ENCODE measurements at regions not wholly inside any gene's neighbourhood (a gene's known extent, or its start where the extent isn't known, plus 50 kb on each side); places are given as distances from the start of the nearest gene placed in this dataset.
"Not testable (repeated sequence)": the region's sequence is repeated elsewhere in the genome, so short reads cannot be mapped to it uniquely, and the experiment has no call there.

DNA sequence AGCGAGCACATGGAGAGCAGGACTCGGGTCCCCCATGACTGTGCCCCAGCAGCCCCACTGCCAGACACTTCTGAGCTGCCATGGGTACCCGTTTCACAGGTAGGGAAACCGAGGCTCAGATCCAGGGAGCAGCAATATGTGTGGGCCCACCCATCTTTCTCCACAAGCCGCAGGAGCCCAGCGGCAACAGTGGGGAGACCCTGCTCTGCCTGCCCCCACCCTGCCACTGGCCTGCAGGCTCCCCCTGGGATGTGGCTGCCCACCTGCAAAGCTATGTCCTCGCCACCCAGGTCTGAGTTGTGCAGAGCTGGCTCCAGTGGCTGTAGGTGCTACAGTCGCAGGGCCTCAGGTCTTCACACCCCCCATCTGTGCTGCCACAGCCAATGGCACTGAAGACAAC is 50.6 kb upstream of the C1QTNF9B start:
- DNase-seq (ENCODE audit: low read depth), result no peak

DNA sequence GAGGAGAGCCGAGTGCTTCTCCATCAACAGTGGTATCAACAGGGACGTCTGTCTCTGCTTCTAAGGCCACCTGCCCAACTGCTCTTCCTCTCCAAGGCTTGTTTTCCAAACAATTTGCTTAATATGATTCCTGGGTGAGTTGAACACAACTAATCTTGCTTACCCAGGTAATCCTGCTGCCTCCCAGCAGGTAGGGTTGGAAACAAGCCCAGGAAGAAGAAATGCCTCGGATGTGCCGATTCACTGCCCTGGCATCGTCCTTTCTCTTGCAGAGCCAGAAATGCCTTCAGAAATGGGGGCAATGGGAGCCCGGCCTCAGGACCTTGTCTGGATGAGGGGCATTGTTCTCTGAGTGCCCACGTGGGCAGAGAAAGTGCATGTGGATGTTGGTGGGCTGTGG is 51.9 kb upstream of the C1QTNF9B start:
- no peak for DNase-seq (ENCODE audit: low read depth)

DNA sequence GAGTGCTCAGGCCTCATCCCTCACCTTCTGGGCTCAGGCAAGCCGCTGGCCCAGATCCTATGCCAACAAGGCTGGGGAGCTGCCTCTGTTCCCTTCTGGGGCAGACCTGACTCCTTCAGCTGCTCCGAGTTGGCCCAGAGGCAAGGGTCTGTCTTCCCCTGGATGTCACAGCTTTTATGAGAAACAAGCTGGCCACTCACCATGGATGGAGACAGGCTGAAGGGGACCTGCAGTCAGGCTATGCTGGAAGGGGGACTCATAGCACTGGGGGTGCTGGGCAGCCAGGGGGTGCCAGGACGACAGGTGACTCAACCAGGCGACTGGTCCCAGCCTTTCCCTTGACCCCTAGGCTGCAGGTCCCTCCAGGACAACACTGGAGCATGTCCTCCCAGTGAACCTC is 52.4 kb upstream of the C1QTNF9B start:
- DNase-seq (ENCODE audit: low read depth), result no peak

DNA sequence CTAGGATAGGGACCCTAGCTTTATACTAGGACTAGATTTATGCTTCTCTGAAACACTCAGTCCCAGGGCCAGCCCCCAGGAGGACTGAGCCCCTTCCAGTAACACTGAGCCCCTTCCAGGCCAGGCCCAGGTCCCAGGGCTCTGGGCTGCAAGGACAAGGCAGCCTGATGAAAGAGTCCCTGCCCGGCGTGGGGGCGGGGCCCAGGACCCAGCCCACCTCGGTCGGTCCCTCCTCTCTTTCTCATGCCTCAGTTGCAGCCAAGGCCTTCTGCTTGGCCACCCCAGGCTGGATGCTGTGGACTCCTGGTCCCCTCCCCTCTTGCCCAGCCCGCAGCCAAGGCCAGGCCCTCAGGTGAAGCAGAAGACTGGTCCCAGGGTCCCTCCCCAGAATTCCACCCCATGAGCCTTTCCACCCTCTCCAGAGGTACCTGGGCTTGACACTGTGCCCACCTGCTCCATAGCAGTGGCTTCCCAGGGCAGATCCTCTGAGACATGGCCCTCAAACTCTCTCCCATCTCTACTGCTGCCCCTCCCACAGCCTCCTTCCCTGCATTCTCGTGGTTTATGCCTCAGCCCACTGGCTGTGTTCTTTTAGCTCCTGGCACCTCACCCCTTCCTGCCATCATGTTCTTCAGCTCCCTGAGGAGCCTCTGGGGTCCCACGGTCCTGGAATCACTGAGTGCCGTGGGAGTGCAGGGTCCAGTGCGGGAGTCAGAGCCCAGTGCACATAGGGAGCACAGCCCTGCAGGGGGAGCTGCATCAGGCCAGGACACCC is 53.6 kb upstream of the C1QTNF9B start:
- no peak for DNase-seq (ENCODE audit: low read depth)

DNA sequence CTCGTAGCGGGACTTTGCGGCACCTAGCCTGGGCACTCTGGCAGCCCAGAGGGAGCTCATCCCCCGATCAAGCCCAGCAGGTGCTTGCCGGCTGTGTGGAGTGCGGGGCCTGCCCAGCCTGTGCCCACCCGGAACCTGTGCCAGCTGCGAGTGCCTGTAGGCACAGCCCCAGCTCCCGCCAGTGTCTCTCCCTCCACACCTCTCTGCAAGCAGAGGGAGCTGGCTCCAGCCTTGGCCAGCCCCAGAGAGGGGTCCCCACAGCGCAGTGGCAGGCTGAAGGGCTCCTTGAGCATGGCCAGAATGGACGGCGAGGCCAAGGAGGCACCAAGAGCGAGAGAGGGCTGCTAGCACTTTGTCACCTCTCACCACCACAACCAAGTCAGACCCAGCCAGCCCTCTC is 55.5 kb upstream of the C1QTNF9B start:
- no peak for DNase-seq (ENCODE audit: low read depth)

DNA sequence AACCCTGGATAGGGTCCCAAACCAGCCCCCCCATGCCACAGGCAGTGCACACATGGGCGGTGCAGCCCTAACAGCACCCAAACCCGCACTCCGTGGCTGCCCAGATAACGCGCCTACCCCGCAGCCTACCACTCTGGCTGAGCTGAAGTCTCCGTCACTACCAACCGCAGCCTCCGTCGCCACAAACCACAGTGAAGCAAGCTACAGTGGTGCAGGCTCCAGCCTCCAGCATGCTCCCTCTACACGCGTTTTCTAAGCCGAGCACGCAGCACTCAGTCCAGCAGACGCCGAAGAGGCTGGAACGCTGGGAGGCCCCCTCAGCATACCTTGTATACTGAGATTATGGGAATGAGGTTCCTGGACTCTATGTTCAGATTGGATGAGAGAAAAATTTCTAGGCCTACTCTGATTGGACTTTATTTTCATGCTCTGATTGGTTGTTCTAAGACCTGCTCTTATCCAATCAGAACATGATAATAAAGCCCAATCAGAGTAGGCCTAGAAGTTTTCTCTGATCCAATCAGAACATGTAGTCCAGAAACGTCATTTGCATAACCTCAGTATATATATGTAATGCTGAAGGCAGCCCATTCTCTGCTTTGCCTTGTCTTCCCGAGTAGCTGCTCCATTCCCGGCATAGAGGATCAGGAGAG is 56.7 kb upstream of the C1QTNF9B start:
- DNase-seq (ENCODE audit: low read depth), result no peak

DNA sequence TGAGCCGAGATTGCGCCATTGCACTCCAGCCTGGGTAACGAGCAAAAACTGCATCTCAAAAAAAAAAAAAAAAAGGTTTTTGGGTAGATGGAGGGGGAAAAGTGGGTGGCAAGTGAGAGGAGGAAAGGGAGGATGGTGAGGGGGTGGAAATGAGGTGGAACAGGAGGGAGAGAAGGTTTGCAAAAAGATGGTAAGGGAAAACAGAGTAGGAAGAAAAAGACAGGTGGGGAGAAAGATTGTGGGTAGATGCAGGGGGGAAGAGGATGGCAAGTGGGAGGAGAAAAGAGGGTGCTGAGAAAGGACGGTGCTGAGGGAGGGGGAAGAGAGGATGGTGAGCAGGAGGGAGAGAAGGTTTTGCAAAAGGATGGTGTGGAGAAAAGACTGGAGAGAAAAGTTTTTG is 57.8 kb upstream of the C1QTNF9B start:
- DNase-seq (ENCODE audit: low read depth), result no peak

DNA sequence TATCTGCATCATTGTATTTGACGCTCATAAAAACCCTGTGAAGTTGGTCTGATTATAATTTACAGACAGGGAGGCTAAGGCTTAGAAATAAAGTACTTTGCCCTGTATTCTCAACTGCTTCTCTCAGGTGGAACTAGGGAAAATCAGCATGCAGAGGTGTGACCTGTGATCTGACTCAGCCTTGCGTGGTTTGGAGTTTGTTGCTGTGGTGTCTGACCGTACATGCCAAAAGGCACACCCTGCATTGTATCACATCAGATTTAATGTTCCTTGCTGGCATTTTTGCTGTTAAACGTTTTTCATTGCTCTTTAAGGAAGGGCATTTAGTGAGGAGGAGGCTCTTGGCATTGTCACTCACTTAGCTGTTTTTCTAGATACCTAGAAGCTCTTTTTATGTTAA is 58.8 kb upstream of the C1QTNF9B start:
- no peak for DNase-seq (ENCODE audit: low read depth)

DNA sequence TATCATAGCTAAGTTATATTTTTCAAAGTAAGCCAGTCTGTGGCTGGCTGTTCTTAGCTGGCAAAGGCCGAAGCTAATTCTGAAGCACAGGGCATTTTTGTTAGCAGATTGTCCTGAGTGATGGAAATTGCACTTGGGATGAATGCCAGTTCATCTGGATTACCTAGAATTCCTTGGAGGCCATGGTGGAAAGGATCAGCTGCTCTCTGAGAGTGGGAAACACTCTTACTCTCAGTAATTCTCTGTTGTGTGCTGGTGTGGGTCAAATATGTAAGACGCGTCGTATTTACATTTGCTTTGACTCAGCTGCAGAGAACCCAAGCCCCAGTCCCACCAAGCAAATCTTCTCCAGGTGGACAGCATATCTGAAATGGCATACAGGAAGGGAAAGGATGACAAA is 60.7 kb upstream of the C1QTNF9B start:
- no peak for DNase-seq (ENCODE audit: low read depth)

DNA sequence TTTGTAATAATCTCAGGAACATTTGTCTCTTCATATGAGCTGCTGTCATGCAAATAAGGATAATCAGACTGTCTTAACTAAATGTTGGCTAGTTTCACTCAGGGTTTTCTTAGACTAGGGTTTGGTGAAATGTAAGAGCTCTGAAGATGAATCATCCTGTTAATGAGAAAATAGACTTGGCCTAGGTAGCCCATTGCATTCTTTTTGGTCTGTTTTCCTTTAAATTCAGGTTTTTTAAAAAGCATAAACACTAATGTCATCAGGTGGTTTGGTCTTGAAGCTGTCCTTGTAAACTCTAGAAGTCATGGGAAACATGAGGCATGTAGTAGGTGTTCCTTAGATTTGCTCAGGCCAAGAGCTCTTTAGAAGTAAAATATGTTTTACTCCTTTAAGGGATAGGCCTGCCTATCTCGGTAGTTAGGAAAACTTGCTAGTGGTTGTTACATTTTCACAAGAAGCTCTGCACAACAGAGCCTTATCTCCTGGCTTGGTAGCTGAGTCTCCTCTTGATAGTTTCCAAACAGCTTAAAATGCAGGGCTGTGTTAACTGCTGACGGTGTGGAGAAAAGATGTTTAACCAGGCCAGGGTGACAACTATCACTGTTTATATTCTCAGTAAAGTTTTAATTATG is 62.0 kb upstream of the C1QTNF9B start:
- DNase-seq (ENCODE audit: low read depth), result no peak

DNA sequence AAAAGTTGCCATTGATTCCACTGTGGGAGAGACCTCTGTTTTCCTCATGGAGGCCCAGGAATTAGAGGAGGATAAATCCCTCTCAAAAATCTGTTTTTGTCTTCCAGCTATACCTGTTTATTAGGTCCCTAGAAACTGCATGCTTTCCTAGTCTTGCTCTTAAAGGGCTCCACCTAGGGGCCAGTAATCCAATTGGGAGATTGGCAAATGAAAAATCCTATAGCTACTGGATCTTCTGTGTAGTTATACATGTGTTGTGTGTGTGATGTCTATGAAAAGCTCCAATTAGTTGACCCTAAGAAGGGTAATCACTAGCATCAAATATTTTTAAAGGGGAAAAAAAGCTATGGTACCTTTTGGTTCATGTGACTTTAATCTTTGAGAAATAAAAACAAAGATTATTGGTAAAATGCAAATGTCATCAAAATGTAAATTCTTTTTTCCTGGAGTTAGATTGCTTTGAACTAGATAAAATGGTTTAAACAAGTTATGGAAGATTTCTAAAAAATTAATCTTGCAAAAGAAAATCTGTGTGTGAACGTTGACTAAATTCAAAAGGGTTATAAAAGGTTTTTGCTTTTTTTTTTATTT is 63.4 kb upstream of the C1QTNF9B start:
- DNase-seq (ENCODE audit: low read depth), result no peak

DNA sequence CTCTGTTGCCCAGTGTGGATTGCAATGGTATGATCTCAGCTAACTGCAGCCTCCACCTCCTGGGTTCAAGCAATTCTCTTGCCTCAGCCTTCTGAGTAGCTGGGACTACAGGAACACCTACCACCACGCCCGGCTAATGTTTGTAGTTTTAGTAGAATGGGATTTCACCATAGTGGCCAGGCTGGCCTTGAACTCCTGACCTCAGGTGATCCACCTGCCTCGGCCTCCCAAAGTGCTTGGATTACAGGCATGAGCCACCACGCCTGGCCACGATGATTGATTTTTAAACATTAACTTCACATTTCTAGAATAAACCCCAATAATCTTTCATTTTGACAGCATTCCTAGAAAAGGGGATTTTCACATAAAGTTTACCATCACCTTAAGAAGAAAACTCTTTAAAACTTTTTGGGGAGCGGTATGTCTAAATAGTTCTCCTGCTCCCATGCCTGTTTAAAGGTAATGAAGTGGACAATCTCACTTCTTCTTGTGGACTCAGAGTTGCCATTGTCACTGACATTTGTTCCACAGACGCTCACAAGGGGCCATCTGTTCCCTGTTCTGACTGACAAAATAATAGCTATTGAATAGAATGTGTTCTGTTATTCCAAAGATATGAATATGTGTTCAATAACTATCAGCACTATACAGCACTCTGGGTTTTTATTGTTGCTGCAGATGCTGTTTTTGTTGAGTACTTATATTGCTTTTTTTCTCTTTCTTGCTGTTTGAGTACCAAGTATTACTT is 66.1 kb upstream of the C1QTNF9B start:
- DNase-seq (ENCODE audit: low read depth), result no peak

DNA sequence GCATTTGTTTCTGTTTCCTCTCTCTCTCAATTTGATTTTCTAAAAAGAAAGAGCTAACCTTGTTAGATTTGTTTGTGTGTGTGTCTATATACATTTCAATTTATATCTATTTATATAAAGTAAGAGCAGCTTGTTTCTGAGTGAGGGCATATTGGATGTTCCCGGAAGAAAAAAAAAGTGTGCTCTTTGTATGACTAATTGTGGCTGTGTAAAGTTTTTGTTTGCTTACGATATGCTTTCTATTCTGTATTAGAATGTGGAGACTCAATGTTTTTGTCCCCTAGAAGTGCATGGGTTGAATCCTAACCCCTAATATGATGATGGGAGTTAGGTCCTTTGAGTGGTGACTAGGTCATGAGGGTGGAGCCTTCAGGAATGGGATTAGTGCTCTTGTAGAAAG is 66.6 kb upstream of the C1QTNF9B start:
- no peak for DNase-seq (ENCODE audit: low read depth)

DNA sequence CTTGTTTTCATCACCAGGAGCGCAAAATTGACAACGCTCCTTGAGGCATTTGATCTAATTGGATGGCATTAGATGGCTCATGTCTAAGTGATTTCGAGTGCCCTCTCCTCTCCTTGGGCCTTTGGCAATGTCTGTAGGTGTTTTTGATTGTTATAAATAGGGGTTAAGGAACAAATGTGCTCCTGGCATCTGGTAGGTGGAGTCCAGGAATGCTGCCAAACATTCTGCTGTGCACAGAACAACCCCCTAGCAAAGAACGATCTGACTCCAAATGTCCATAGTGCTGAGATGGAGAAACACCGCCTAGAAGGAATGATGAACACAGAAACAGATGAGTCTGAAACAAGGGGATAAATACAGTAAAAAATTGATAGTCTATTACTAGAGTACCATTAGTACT is 68.0 kb upstream of the C1QTNF9B start:
- no peak for DNase-seq (ENCODE audit: low read depth)

DNA sequence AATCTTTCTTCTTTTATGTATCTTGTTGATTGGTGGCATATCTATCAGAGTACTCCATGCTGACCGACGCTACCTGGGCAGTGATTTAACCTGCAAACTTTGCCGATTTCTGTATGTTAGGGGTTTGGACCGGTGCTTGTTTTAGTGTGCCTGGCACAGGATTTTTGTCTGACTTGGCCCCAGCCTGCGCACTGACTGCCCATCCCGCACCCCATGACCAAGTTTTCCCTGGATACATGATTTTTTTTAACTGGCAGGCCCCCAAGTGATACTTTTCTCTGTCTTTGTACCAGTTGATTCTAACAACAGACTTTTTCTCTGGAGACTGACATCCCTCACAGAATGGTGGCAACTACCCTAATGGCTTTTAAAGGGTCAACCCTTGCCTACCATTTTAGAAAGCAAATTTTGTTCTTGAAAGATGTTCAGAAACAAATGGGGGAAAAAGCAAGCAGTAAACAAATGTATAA is 69.0 kb upstream of the C1QTNF9B start:
- no peak for DNase-seq (ENCODE audit: low read depth)

DNA sequence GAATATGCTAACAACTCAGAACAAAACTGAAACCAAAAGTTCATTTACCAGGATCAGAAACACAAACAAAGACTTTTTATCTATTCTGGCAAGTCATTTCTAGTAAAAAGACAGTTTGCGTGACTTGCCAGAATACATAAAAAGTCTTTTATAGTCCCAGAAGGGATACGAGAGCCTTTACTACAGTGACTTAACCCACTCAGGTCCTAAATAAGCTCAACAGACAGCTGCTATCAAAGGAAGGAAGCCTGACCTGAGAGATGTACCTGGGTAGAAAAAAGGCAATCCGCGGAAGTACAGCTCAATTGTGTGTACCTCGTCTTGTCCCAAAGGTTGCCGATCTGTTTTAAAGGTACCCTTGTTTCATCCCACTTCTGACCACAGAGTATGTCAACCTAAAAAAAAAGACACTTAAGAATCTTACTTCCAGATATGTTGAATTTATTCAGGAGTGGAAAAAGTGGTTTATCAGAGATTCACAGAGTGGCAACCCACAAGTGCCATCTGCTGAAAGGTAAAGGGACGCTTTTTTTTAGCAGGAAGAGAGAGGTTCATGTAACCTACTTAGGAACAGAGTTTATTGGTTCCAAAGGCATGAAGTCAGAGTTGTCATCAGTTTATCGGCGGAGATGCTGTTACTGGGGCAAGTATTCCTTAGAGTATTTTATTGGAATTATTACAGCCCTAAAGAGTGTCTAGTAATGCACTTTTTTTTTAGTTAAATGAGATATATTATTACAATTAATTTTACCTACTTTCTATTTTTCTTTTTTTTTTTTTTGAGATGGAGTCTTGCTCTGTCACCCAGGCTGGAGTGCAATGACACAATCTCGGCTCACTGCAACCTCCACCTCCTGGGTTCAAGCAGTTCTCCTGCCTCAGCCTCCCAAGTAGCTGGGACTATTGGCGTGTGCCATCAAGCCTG is 69.7 kb upstream of the C1QTNF9B start:
- no peak for DNase-seq (ENCODE audit: low read depth)

DNA sequence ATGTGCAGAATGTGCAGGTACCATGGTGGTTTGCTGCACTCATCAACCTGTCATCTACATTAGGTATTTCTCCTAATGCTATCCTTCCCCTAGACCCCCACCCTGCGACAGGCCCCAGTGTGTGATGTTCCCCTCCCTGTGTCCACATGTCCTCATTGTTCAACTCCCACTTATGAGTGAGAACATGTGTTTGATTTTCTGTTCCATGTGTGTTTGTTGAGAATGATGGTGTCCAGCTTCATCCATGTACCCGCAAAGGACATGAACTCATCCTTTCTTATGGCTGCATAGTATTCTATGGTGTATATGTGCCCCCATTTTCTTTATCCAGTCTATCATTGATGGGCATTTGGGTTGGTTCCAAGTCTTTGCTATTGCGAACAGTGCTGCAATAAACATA is 70.5 kb upstream of the C1QTNF9B start:
- not testable (repeated sequence) for DNase-seq (ENCODE audit: low read depth)

DNA sequence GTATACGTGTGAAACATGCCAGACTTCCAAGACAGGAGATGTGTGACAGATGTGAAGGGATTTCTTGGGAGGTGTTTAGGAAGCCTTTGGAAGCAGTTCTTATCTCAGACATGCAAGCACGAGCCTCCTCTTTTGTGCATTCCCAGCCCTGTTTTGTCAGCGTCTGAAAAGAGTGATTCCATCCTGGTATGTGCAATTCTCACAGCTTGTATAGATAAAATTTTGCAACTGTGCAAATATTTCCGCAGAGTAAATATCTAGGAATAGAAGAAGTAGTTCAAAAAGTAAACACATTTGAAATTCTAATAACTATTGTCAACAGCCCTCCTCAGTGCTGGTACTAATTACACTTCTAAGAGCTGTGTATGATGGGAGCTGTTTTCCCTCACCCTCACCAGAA is 72.3 kb upstream of the C1QTNF9B start:
- DNase-seq (ENCODE audit: low read depth), result no peak

DNA sequence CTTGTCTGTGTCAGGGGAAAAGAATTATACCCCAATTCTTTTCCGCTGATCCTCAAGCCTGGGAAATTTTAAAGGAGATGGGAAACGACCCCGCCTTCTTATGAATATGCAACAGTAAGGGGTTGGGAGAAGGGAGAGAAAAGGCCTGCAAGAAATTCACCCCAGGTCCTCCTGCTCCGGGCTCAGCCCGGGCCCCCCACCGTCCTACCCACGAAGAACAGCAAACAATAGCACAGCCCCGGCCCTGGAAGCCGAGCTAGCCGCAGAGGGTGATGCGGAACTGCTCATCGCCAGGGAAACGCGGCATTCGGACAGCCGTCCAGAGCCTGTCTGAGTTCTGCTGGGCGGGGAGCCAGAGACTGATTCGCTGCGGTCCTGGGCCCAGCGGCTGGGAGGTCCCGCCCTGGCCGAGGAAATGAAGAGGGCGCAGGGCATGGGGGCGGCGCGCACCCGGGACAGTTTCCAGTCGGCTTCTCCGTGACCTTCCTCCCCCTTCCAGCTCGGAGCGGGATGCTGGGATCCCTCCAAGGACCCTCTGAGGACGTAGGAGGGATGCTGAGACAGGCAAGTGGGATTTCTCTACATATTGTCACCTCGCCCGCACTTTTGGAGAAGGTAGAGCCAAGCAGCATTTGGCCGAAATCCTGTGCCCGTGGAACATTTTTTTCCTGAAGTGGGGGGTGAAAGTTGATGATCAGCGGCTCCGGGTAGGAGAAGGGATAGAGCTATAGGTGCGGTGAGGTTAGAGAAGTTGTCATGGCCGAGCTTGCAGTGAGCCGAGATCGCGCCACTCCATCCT is 82.3 kb upstream of the C1QTNF9B start:
- no peak for DNase-seq (ENCODE audit: low read depth)

DNA sequence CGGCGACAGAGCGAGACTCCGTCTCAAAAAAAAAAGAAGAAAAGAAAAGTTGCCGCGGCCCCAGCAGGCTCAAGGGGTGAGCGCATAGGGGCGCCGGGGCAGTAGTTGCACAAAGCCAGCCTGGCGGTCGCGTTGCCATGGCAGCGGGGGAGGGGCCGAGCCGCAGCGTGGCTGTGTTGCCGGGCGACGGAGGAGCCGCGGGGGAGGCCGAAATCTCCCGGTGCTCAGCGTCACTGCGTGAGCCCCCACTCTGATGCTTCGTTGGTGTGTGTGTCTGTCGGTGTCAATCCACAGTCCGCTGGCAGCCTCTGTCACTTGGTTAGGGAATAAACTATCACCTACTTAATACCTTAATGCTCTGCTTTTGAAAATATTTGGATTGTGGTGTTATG is 82.9 kb upstream of the C1QTNF9B start:
- DNase-seq (ENCODE audit: low read depth), result peak; percentile 78
